Glomerular endothelial cell (primary cell): ENCODE measurements at regions not wholly inside any gene's neighbourhood (a gene's known extent, or its start where the extent isn't known, plus 50 kb on each side); places are given as distances from the start of the nearest gene placed in this dataset.
"Not testable (repeated sequence)": the region's sequence is repeated elsewhere in the genome, so short reads cannot be mapped to it uniquely, and the experiment has no call there.

Experiments used
- DNase-seq: peaks from one replicate; pipeline ENCODE4 v3.0.0-alpha.2; 2011; ENCODE audit warnings: low read depth, low spot score; ENCODE audit errors: extremely low read depth

- DNase-seq = no peak
Observed at GRCh38 chr9:107597743-107598217, 108.2 kb upstream of the KLF4 start.

- no peak for DNase-seq
Observed at GRCh38 chr9:107594908-107595530, 105.5 kb upstream of the KLF4 start.

- no peak for DNase-seq
Observed at GRCh38 chr9:107593224-107593870, 103.8 kb upstream of the KLF4 start.

- DNase-seq = no peak
Observed at GRCh38 chr9:107592424-107592823, 102.9 kb upstream of the KLF4 start.

DNA sequence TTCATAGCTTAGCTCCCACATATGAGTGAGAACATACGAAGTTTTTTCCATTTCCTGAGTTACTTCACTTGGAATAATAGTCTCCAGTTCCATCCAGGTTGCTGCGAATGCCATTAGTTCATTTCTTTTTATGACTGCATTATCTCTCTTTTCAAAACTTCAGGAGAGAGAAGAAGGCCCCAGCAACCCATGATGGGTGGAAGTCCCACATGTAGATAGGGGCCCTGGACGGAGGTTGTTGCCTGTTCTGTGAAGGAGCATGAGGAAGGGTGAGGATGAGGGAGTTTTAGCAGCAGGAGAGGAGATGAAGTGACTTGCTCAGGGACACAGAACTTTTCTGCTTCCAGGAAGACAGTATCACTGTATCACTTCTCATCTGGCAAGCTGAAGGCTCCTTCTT, 102.2 kb upstream of the KLF4 start:
- no peak for DNase-seq

GRCh38 chr9:107588393-107588792, 98.8 kb upstream of the KLF4 start:
- DNase-seq = no peak

DNA sequence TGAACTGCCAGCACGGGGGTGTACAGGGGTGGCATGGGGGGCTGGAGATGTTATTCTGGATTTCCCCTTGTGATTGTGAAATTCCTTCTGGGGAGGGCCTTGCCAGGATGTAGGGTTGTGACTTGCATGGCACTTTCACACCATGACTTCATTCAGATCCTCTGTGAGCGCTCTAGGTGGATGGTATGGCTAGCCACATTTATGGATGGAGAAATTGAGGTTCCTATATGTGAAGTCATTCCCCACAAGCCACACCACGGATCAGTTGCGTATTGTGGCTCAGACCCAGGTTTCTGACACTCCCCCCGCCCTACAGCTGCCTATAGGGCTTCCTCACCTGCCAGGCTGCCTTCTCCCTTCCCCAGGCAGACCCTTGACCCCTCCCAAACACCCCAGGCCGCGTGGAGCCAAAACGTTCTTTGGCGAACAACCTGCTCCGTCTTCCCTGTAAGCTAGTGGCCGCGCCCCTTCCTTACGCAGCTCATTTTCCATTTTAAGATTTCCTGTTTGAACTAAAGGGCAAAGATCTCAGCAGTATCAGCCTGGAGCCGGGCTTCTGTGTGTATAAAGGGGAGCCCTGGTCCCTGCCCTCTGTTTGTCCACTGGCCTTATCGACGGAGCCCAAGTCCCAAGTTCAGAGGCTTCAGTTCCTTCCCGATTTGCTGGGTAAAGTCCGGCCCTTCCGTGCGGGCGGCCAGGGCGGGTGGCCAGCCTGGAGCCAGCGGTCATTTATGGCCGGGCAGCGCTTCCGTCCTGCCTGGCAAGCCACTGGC, 97.8 kb upstream of the KLF4 start:
- DNase-seq = no peak

DNA sequence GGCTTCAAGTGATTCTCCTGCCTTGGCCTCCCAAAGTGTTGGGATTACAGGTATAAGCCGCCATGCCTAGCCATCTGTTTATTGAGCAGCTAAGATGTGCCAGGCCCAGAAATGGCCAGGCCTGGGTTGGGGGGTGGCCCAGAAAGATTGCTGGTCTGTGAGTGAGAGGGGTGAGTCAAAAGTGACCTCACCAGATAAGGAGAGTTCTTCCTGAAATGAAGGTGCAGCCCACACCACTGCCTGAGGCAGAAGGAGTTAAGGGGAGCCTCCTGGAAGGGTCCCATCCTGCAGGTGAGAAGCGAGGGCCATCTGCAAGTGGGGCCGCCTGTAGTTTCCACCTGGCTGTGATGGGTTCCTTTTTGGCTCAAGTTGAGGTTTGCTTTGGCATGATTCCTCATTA, 96.9 kb upstream of the KLF4 start:
- DNase-seq = no peak

- no peak for DNase-seq
Observed at GRCh38 chr9:107585465-107585864, 95.9 kb upstream of the KLF4 start.

GRCh38 chr9:107584944-107585343, 95.4 kb upstream of the KLF4 start:
- no peak for DNase-seq

- DNase-seq = no peak
Observed at GRCh38 chr9:107584186-107584585, 94.6 kb upstream of the KLF4 start.

GRCh38 chr9:107577140-107577776, 87.7 kb upstream of the KLF4 start:
- DNase-seq = no peak

DNA sequence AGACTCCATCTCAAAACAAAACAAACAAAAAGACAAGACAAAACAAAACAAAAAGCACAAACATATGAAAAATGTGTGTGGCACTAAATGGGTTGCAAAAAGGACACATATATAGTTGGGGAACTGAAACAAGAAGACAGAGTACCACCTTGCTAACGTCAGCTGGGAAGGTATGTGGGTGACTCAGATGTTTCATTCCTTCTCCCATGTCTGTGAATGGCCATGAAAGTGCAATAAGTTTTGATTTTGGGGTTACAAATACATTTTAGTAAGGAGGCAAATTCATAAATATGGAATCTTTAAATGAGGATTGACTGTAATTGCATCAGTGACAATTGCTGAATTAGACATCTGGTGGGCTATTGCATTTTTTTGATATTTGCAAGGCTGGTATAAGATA, 81.6 kb upstream of the KLF4 start:
- no peak for DNase-seq

DNA sequence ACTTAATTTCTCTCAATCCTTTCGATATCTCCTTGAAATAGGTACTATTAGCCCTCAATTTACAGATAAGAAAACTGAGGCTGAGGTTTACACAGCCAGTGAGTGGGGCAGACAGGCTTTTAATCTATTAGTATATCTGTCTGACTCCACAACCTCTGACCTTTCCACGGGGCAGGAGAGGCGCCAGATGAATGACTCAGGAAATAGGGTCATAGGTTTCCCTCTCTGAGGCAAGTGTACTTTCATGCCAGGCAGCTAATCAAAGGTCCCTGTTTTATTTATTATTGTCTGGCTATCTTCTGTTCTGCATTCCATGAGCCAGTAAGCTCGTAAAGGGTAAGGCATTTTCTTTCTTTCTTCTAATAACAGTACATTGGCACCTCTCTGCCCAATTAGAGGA, 79.6 kb upstream of the KLF4 start:
- DNase-seq = no peak

- DNase-seq = not testable (repeated sequence)
Observed at GRCh38 chr9:107568406-107568805, 78.8 kb upstream of the KLF4 start.

GRCh38 chr9:107567462-107567861, 77.9 kb upstream of the KLF4 start:
- no peak for DNase-seq

- no peak for DNase-seq
Observed at GRCh38 chr9:107566611-107567061, 77.1 kb upstream of the KLF4 start.

- no peak for DNase-seq
Observed at GRCh38 chr9:107562798-107563197, 73.2 kb upstream of the KLF4 start.

GRCh38 chr9:107559494-107560086, 70.0 kb upstream of the KLF4 start:
- DNase-seq = no peak

- DNase-seq = no peak
Observed at GRCh38 chr9:107557236-107557990, 67.8 kb upstream of the KLF4 start.
